ENCODE measurements at regions not wholly inside any gene's neighbourhood (a gene's known extent, or its start where the extent isn't known, plus 50 kb on each side); places are given as distances from the start of the nearest gene placed in this dataset.

- Histone ChIP-seq H3K9me3 (ENCODE audit: control insufficient read depth, insufficient read depth, low read length) (no peaks in the 10 kb centered on the region), H3K9ac (ENCODE audit: low read depth, low read length) (no peak overlapping the region), H3K36me3 (ENCODE audit: insufficient read depth, low read length) (no peaks in the 10 kb centered on the region), H3K4me1 (ENCODE audit: insufficient read depth, low read length) (no peaks in the 10 kb centered on the region)
These were observed 194.3 kb upstream of the SOX1 start for GRCh38 chr13:111872475-111873150.

GRCh38 chr13:111873676-111874178, 193.2 kb upstream of the SOX1 start:
- H3K36me3 ChIP-seq (ENCODE audit: insufficient read depth, low read length): no peaks in the 10 kb centered on the region
- no peaks in the 10 kb centered on the region for H3K4me1 ChIP-seq (ENCODE audit: insufficient read depth, low read length)
- no peak overlapping the region for H3K9ac ChIP-seq (ENCODE audit: low read depth, low read length)
- no peaks in the 10 kb centered on the region for H3K9me3 ChIP-seq (ENCODE audit: control insufficient read depth, insufficient read depth, low read length)

GRCh38 chr13:111874981-111875380, 192.0 kb upstream of the SOX1 start:
- no peaks in the 10 kb centered on the region for H3K36me3 ChIP-seq (ENCODE audit: insufficient read depth, low read length)
- H3K4me1 ChIP-seq (ENCODE audit: insufficient read depth, low read length): no peaks in the 10 kb centered on the region
- no peak overlapping the region for H3K9ac ChIP-seq (ENCODE audit: low read depth, low read length)
- no peaks in the 10 kb centered on the region for H3K9me3 ChIP-seq (ENCODE audit: control insufficient read depth, insufficient read depth, low read length)

- Histone ChIP-seq H3K36me3 (ENCODE audit: insufficient read depth, low read length) (no peaks in the 10 kb centered on the region), H3K9me3 (ENCODE audit: control insufficient read depth, insufficient read depth, low read length) (no peaks in the 10 kb centered on the region), H3K4me1 (ENCODE audit: insufficient read depth, low read length) (no peaks in the 10 kb centered on the region), H3K9ac (ENCODE audit: low read depth, low read length) (no peak overlapping the region)
These were observed 191.0 kb upstream of the SOX1 start for GRCh38 chr13:111875915-111876314.

- Histone ChIP-seq H3K36me3 (ENCODE audit: insufficient read depth, low read length) (no peaks in the 10 kb centered on the region), H3K4me1 (ENCODE audit: insufficient read depth, low read length) (no peaks in the 10 kb centered on the region), H3K9ac (ENCODE audit: low read depth, low read length) (no peak overlapping the region), H3K9me3 (ENCODE audit: control insufficient read depth, insufficient read depth, low read length) (no peaks in the 10 kb centered on the region)
These were observed 190.4 kb upstream of the SOX1 start for GRCh38 chr13:111876506-111876905.

- no peaks in the 10 kb centered on the region for H3K9me3 ChIP-seq (ENCODE audit: control insufficient read depth, insufficient read depth, low read length)
- no peak overlapping the region for H3K9ac ChIP-seq (ENCODE audit: low read depth, low read length)
- H3K4me1 ChIP-seq (ENCODE audit: insufficient read depth, low read length): no peaks in the 10 kb centered on the region
- no peaks in the 10 kb centered on the region for H3K36me3 ChIP-seq (ENCODE audit: insufficient read depth, low read length)
These were observed 189.0 kb upstream of the SOX1 start for GRCh38 chr13:111877906-111878305.

- Histone ChIP-seq H3K36me3 (ENCODE audit: insufficient read depth, low read length) (no peaks in the 10 kb centered on the region), H3K9me3 (ENCODE audit: control insufficient read depth, insufficient read depth, low read length) (no peaks in the 10 kb centered on the region), H3K4me1 (ENCODE audit: insufficient read depth, low read length) (no peaks in the 10 kb centered on the region), H3K9ac (ENCODE audit: low read depth, low read length) (no peak overlapping the region)
These were observed 187.2 kb upstream of the SOX1 start for GRCh38 chr13:111879719-111880118.

- Histone ChIP-seq H3K4me1 (ENCODE audit: insufficient read depth, low read length) (no peaks in the 10 kb centered on the region), H3K36me3 (ENCODE audit: insufficient read depth, low read length) (no peaks in the 10 kb centered on the region), H3K9me3 (ENCODE audit: control insufficient read depth, insufficient read depth, low read length) (no peaks in the 10 kb centered on the region), H3K9ac (ENCODE audit: low read depth, low read length) (no peak overlapping the region)
These were observed 186.8 kb upstream of the SOX1 start for GRCh38 chr13:111880185-111880584.

- no peak overlapping the region for H3K9ac ChIP-seq (ENCODE audit: low read depth, low read length)
- no peaks in the 10 kb centered on the region for H3K36me3 ChIP-seq (ENCODE audit: insufficient read depth, low read length)
- H3K9me3 ChIP-seq (ENCODE audit: control insufficient read depth, insufficient read depth, low read length): no peaks in the 10 kb centered on the region
- H3K4me1 ChIP-seq (ENCODE audit: insufficient read depth, low read length): no peaks in the 10 kb centered on the region
These were observed 185.2 kb upstream of the SOX1 start for GRCh38 chr13:111881700-111882099.

- Histone ChIP-seq H3K36me3 (ENCODE audit: insufficient read depth, low read length) (no peaks in the 10 kb centered on the region), H3K9me3 (ENCODE audit: control insufficient read depth, insufficient read depth, low read length) (no peaks in the 10 kb centered on the region), H3K9ac (ENCODE audit: low read depth, low read length) (no peak overlapping the region), H3K4me1 (ENCODE audit: insufficient read depth, low read length) (no peaks in the 10 kb centered on the region)
These were observed 184.6 kb upstream of the SOX1 start for GRCh38 chr13:111882351-111882750.

GRCh38 chr13:111883571-111884343, 183.2 kb upstream of the SOX1 start:
- no peaks in the 10 kb centered on the region for H3K36me3 ChIP-seq (ENCODE audit: insufficient read depth, low read length)
- no peaks in the 10 kb centered on the region for H3K4me1 ChIP-seq (ENCODE audit: insufficient read depth, low read length)
- no peak overlapping the region for H3K9ac ChIP-seq (ENCODE audit: low read depth, low read length)
- no peaks in the 10 kb centered on the region for H3K9me3 ChIP-seq (ENCODE audit: control insufficient read depth, insufficient read depth, low read length)

- Histone ChIP-seq H3K36me3 (ENCODE audit: insufficient read depth, low read length) (no peaks in the 10 kb centered on the region), H3K4me1 (ENCODE audit: insufficient read depth, low read length) (no peaks in the 10 kb centered on the region), H3K9me3 (ENCODE audit: control insufficient read depth, insufficient read depth, low read length) (no peaks in the 10 kb centered on the region), H3K9ac (ENCODE audit: low read depth, low read length) (no peak overlapping the region)
These were observed 180.6 kb upstream of the SOX1 start for GRCh38 chr13:111886217-111886945.

GRCh38 chr13:111893071-111893606, 173.8 kb upstream of the SOX1 start:
- H3K4me1 ChIP-seq (ENCODE audit: insufficient read depth, low read length): peaks cover 8% of the 10 kb centered on the region; the same call in 1 of the 2 replicates
- H3K9ac ChIP-seq (ENCODE audit: low read depth, low read length): peak overlapping the region; percentile 77
- H3K9me3 ChIP-seq (ENCODE audit: control insufficient read depth, insufficient read depth, low read length): no peaks in the 10 kb centered on the region
- H3K36me3 ChIP-seq (ENCODE audit: insufficient read depth, low read length): no peaks in the 10 kb centered on the region
